ENCODE measurements at regions not wholly inside any gene's neighbourhood (a gene's known extent, or its start where the extent isn't known, plus 50 kb on each side); places are given as distances from the start of the nearest gene placed in this dataset.

DNA sequence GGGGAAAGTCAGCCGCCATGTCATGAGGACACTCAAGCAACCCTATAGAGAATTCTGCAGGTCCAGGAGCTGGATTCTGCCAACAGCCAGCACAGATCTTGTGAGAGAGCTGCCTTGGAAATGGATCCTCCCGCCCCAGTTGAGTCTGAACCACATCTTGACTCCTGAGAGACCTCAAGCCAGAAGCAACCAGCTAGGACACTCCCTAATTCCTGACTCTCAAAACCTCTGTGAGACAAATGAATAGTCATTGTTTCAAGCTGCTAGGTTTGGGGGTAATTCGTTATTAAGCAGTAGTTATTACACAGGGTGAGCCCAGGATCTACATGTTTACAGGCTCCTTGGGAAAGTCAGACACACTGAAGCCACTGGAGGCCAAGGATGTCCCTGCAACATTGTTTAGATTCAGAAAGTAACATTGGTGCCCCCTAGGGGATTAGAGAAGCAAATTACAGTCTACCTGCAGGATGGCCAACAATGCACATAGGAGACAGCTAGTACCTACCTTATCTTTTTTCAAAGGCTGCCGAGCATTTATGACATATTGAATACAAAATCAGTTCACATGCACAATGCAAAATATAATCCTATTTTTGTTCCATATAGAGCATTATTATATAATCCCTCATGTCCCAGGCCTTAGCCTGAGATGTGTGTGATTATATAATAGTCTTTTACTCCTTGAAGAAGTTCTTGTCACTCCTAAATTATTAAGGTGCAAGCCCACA lies 57.9 kb upstream of the FICD start (continued):
- TF ChIP-seq, protein P1, sequence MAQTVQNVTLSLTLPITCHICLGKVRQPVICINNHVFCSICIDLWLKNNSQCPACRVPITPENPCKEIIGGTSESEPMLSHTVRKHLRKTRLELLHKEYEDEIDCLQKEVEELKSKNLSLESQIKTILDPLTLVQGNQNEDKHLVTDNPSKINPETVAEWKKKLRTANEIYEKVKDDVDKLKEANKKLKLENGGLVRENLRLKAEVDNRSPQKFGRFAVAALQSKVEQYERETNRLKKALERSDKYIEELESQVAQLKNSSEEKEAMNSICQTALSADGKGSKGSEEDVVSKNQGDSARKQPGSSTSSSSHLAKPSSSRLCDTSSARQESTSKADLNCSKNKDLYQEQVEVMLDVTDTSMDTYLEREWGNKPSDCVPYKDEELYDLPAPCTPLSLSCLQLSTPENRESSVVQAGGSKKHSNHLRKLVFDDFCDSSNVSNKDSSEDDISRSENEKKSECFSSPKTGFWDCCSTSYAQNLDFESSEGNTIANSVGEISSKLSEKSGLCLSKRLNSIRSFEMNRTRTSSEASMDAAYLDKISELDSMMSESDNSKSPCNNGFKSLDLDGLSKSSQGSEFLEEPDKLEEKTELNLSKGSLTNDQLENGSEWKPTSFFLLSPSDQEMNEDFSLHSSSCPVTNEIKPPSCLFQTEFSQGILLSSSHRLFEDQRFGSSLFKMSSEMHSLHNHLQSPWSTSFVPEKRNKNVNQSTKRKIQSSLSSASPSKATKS (CRISPR knock-in tag; IDR thresholded peaks at IDR 0.05), result no peak
- TF ChIP-seq, protein P2, sequence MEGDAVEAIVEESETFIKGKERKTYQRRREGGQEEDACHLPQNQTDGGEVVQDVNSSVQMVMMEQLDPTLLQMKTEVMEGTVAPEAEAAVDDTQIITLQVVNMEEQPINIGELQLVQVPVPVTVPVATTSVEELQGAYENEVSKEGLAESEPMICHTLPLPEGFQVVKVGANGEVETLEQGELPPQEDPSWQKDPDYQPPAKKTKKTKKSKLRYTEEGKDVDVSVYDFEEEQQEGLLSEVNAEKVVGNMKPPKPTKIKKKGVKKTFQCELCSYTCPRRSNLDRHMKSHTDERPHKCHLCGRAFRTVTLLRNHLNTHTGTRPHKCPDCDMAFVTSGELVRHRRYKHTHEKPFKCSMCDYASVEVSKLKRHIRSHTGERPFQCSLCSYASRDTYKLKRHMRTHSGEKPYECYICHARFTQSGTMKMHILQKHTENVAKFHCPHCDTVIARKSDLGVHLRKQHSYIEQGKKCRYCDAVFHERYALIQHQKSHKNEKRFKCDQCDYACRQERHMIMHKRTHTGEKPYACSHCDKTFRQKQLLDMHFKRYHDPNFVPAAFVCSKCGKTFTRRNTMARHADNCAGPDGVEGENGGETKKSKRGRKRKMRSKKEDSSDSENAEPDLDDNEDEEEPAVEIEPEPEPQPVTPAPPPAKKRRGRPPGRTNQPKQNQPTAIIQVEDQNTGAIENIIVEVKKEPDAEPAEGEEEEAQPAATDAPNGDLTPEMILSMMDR (IDR thresholded peaks at IDR 0.05 in 2 of 3, conservative IDR thresholded peaks at IDR 0.05 in 1 of 3; ENCODE audit: insufficient read depth in 2 of 3, low read depth in 1 of 3, low read length in 3 of 3), result peak; percentile 74 to 92 (median 88)
- TF ChIP-seq CTBP1 (IDR thresholded peaks at IDR 0.05; ENCODE audit: borderline replicate concordance), result 0 out of 2 replicates have a peak, but pooled peaks have one; percentile 22
- TF ChIP-seq, protein P3, sequence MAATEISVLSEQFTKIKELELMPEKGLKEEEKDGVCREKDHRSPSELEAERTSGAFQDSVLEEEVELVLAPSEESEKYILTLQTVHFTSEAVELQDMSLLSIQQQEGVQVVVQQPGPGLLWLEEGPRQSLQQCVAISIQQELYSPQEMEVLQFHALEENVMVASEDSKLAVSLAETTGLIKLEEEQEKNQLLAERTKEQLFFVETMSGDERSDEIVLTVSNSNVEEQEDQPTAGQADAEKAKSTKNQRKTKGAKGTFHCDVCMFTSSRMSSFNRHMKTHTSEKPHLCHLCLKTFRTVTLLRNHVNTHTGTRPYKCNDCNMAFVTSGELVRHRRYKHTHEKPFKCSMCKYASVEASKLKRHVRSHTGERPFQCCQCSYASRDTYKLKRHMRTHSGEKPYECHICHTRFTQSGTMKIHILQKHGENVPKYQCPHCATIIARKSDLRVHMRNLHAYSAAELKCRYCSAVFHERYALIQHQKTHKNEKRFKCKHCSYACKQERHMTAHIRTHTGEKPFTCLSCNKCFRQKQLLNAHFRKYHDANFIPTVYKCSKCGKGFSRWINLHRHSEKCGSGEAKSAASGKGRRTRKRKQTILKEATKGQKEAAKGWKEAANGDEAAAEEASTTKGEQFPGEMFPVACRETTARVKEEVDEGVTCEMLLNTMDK (IDR thresholded peaks at IDR 0.05; ENCODE audit: borderline replicate concordance, insufficient read depth, low read depth, low read length, poor library complexity, severe bottlenecking), result peak; percentile 61

All from K562 (cell line).